ENCODE measurements at regions not wholly inside any gene's neighbourhood (a gene's known extent, or its start where the extent isn't known, plus 50 kb on each side); places are given as distances from the start of the nearest gene placed in this dataset.

DNA sequence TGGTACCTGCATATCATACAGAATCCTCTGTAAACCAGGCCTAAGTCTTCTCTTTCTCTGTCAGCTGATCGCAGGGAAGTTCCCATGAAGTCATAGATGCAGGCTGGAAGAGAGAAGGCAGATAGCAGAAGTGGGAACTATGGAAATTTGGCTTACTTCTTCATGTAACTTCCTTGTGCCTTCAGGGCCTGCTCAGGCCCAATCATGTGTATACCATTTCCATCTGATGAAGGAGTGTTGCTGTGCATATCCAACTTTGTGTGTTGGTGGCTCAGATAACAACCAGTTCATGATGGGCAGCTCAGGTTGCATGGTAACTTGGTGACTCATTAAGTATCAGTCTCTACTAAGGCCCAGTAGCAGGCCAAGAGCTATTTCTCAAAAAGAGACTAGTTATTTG lies 53.1 kb upstream of the CEP295 start:
- DNase-seq: no peak
- Histone ChIP-seq H3K36me3 (no peaks in the 10 kb centered on the region), H3K27me3 (no peaks in the 10 kb centered on the region), H3K9me3 (no peaks in the 10 kb centered on the region), H3K4me1 (no peaks in the 10 kb centered on the region), H3K27ac (no peak overlapping the region), H3K4me3 (no peak overlapping the region)
- ATAC-seq: peak; percentile 81
- TF ChIP-seq, protein P1, sequence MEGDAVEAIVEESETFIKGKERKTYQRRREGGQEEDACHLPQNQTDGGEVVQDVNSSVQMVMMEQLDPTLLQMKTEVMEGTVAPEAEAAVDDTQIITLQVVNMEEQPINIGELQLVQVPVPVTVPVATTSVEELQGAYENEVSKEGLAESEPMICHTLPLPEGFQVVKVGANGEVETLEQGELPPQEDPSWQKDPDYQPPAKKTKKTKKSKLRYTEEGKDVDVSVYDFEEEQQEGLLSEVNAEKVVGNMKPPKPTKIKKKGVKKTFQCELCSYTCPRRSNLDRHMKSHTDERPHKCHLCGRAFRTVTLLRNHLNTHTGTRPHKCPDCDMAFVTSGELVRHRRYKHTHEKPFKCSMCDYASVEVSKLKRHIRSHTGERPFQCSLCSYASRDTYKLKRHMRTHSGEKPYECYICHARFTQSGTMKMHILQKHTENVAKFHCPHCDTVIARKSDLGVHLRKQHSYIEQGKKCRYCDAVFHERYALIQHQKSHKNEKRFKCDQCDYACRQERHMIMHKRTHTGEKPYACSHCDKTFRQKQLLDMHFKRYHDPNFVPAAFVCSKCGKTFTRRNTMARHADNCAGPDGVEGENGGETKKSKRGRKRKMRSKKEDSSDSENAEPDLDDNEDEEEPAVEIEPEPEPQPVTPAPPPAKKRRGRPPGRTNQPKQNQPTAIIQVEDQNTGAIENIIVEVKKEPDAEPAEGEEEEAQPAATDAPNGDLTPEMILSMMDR (IDR thresholded peaks at IDR 0.05): no peak
- intact Hi-C loops (cut with DNase I): no loop called here

DNA sequence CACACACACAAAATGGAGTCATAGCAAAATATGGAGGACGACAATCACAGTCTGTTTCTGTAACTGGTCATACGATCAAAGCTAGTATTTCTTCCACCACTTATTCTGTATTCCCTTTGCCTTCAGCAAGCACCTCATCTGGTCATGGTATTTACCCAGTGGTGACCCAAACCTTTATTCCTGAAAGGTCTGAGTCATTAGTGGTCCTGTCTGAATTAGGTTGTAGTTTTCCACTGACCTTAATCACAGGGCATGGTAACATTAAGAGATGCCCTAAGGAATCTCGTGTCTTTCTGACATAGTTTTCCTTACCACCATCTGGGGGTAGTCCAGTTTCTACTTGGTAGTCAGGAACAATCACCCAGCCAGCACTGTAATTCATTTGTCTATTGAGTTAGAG lies 54.8 kb upstream of the CEP295 start:
- Histone ChIP-seq H3K36me3 (no peaks in the 10 kb centered on the region), H3K27ac (no peak overlapping the region), H3K27me3 (no peaks in the 10 kb centered on the region), H3K4me3 (no peak overlapping the region), H3K9me3 (no peaks in the 10 kb centered on the region), H3K4me1 (no peaks in the 10 kb centered on the region)
- TF ChIP-seq, protein P1 (IDR thresholded peaks at IDR 0.05): no peak
- intact Hi-C loops (cut with DNase I): no loop called here
- DNase-seq: no peak
- ATAC-seq: no peak

DNA sequence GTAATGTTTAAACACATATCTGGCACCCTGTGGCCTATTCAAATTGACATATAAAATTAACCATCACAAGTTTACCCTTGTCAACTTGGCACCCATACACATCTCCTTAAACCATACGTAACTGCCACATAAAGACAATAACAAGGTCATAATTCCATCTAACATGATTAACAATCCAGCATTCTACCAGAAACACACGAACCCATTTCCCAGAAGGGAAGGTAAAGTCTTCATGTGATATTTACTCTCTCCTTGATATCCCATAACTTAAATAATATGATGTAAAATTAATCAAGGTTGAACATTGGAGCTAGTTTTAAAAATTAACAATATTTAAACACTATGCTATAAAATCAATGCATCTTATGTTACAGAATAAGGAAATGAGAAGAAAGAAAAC lies 55.2 kb upstream of the CEP295 start:
- Histone ChIP-seq H3K9me3 (no peaks in the 10 kb centered on the region), H3K36me3 (no peaks in the 10 kb centered on the region), H3K27me3 (no peaks in the 10 kb centered on the region), H3K4me1 (no peaks in the 10 kb centered on the region), H3K4me3 (no peak overlapping the region), H3K27ac (no peak overlapping the region)
- ATAC-seq (no peak), DNase-seq (no peak)
- TF ChIP-seq, protein P1 (IDR thresholded peaks at IDR 0.05): no peak
- intact Hi-C loops (cut with DNase I): no loop called here

DNA sequence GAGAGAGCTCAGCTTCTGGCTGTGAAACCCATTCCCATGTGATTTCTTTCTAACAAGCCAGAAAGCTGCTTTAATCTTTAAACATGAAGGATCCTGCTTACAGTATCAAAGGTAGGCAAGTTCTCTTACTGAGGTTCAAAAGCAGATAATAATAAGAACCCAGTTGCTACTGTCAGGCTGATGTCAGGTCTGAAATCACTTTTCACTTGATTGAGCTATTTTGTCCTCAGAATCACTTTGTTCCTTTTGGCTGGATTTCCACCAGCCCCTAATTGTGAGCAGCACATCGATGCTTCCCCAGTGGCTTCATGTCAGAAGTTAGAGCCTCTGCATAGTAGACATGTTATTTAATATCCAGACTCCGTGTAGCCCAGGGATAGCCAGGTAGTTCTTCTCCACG lies 55.8 kb upstream of the CEP295 start:
- Histone ChIP-seq H3K4me3 (no peak overlapping the region), H3K27ac (no peak overlapping the region), H3K4me1 (no peaks in the 10 kb centered on the region), H3K27me3 (no peaks in the 10 kb centered on the region), H3K36me3 (no peaks in the 10 kb centered on the region), H3K9me3 (no peaks in the 10 kb centered on the region)
- intact Hi-C loops (cut with DNase I): no loop called here
- TF ChIP-seq, protein P1 (IDR thresholded peaks at IDR 0.05): no peak
- DNase-seq (no peak), ATAC-seq (no peak)

DNA sequence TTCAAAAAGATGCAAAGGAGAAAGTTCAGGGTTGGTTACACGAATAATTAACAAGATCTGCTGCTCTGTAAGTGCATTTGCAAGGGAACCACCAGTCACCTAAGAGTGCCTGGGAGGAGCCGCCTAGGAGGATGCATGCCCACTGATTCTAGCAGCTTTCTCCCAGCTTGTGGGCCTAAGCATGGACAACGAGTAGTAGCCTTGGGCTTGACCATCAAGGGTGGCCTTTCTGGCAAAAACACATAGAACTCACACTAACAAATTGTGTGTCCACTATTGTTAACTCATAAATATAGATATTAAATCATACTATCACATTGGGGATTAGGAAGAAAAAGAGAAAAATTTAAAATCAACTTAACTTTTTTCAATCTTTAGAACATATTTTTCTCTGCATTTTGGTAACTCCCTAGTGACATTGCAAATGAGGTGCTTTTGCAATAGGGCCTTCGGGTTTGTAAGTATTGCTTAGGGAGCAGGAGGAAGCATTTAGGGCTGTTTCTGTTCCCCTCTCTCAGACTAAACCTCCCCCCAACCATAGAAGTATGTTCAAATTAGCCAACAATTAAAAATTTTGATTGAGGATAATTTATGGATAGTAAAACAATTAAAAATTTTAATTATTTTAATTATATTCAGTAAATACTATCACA lies 57.3 kb upstream of the CEP295 start:
- no peak overlapping the region for H3K4me3 ChIP-seq

More for the DNA sequence above, 57.3 kb upstream of the CEP295 start:
- intact Hi-C loops (cut with DNase I): no loop called here
- Histone ChIP-seq H3K27me3 (no peaks in the 10 kb centered on the region), H3K9me3 (no peaks in the 10 kb centered on the region), H3K36me3 (no peaks in the 10 kb centered on the region), H3K27ac (no peak overlapping the region), H3K4me1 (no peaks in the 10 kb centered on the region)
- ATAC-seq (no peak), DNase-seq (no peak)
- TF ChIP-seq, protein P1 (IDR thresholded peaks at IDR 0.05): no peak
